WTC11 (cell line): ENCODE measurements at regions not wholly inside any gene's neighbourhood (a gene's known extent, or its start where the extent isn't known, plus 50 kb on each side); places are given as distances from the start of the nearest gene placed in this dataset.

Experiments used
- ATAC-seq: fragments of 200-7000 bp; cut with Tn5 transposase; 2 replicates; pipeline ENCODE4 v1.10.0; 2021; ENCODE audit warnings: mild to moderate bottlenecking, moderate library complexity
- CTCF ChIA-PET: fragments of 300-600 bp; sonication (Branson Sonifier 250); formaldehyde crosslinking; loops from one replicate; lab custom pipeline; 2021; ENCODE audit warnings: antibody characterized with exemption; lab: Charles Lee
- POLR2A ChIA-PET: fragments of 350-600 bp; sonication (Branson Sonifier 250); formaldehyde crosslinking; loops from one replicate; lab custom pipeline; 2021; ENCODE audit warnings: antibody characterized with exemption; lab: Charles Lee
- DNase-seq: peaks from one replicate; pipeline ENCODE4 v3.0.0; 2021; ENCODE audit warnings: low spot score
- H3K27ac Mint-ChIP-seq: 2 replicates; pipeline ENCODE4 v1.8.0; 2021; ENCODE audit warnings: mixed read lengths
- H3K27me3 Mint-ChIP-seq: 2 replicates; pipeline ENCODE4 v1.8.0; 2021; ENCODE audit warnings: low read depth, mild to moderate bottlenecking, moderate library complexity, mixed read lengths
- H3K36me3 Mint-ChIP-seq: 2 replicates; pipeline ENCODE4 v1.8.0; 2021; ENCODE audit warnings: mixed read lengths
- H3K4me1 Mint-ChIP-seq: 2 replicates; pipeline ENCODE4 v1.8.0; 2022; ENCODE audit warnings: mixed read lengths
- H3K4me3 Mint-ChIP-seq: 2 replicates; pipeline ENCODE4 v1.8.0; 2021; ENCODE audit warnings: mild to moderate bottlenecking, moderate library complexity, mixed read lengths
- H3K9me3 Mint-ChIP-seq: 2 replicates; pipeline ENCODE4 v1.8.0; 2021; ENCODE audit warnings: mixed read lengths
- ATF1 ChIP-seq: sonication (generic); formaldehyde crosslinking; IDR thresholded peaks from 2 replicates; pipeline ENCODE4 v1.8.1; 2023; ENCODE audit warnings: mild to moderate bottlenecking, moderate library complexity, missing genetic modification reagents
- ELF4 ChIP-seq: sonication (generic); formaldehyde crosslinking; IDR thresholded peaks from 2 replicates; pipeline ENCODE4 v1.8.1; 2022; ENCODE audit warnings: low read depth, mild to moderate bottlenecking, moderate library complexity, missing genetic modification reagents
- ESRRA ChIP-seq: sonication (generic); formaldehyde crosslinking; IDR thresholded peaks from 2 replicates; pipeline ENCODE4 v1.8.1; 2022; ENCODE audit warnings: mild to moderate bottlenecking, missing genetic modification reagents, borderline replicate concordance
- JAZF1 ChIP-seq: fragments of 250-450 bp; sonication (Bioruptor Pico); IDR thresholded peaks from 2 replicates; pipeline ENCODE4 v1.9.0; 2021; ENCODE audit warnings: moderate library complexity, mild to moderate bottlenecking, inconsistent platforms
- JUN ChIP-seq: sonication (generic); formaldehyde crosslinking; IDR thresholded peaks from 2 replicates; pipeline ENCODE4 v1.8.0; 2023; ENCODE audit warnings: mild to moderate bottlenecking, missing genetic modification reagents
- KAT7 ChIP-seq: sonication (generic); formaldehyde crosslinking; IDR thresholded peaks from 2 replicates; pipeline ENCODE4 v1.8.1; 2023; ENCODE audit warnings: missing genetic modification reagents, mild to moderate bottlenecking, borderline replicate concordance
- NFATC4 ChIP-seq: fragments of 250-450 bp; sonication (Bioruptor Pico); IDR thresholded peaks from 2 replicates; pipeline ENCODE4 v1.9.0; 2021; ENCODE audit warnings: mild to moderate bottlenecking
- NFE2L1 ChIP-seq: sonication (generic); formaldehyde crosslinking; IDR thresholded peaks from 2 replicates; pipeline ENCODE4 v1.8.1; 2023; ENCODE audit warnings: missing genetic modification reagents
- ZNF121 ChIP-seq: sonication (generic); formaldehyde crosslinking; IDR thresholded peaks from 2 replicates; pipeline ENCODE4 v1.8.0; 2023; ENCODE audit warnings: missing genetic modification reagents
- ZNF263 ChIP-seq: sonication (generic); formaldehyde crosslinking; IDR thresholded peaks from 2 replicates; pipeline ENCODE4 v1.8.1; 2022; ENCODE audit warnings: low read depth, mild to moderate bottlenecking, moderate library complexity, missing genetic modification reagents
- TF ChIP-seq, protein P1 (sequence below): sonication (generic); formaldehyde crosslinking; IDR thresholded peaks from 2 replicates; pipeline ENCODE4 v1.8.1; 2022; ENCODE audit warnings: missing genetic modification reagents, borderline replicate concordance
- TF ChIP-seq, protein P2 (sequence below): fragments of 250-450 bp; sonication (Bioruptor Pico); IDR thresholded peaks from 2 replicates; pipeline ENCODE4 v1.9.0; 2021; ENCODE audit warnings: mild to moderate bottlenecking
- TF ChIP-seq, protein P3 (sequence below): sonication (generic); formaldehyde crosslinking; IDR thresholded peaks from 2 replicates; pipeline ENCODE4 v1.8.0; 2023; ENCODE audit warnings: missing genetic modification reagents
- TF ChIP-seq, protein P4 (sequence below): sonication (generic); formaldehyde crosslinking; IDR thresholded peaks from 2 replicates; pipeline ENCODE4 v1.8.0; 2023; ENCODE audit warnings: mild to moderate bottlenecking, missing genetic modification reagents
- TF ChIP-seq, protein P5 (sequence below): sonication (generic); formaldehyde crosslinking; IDR thresholded peaks from 2 replicates; pipeline ENCODE4 v1.8.0; 2022; ENCODE audit warnings: mild to moderate bottlenecking, missing genetic modification reagents
- TF ChIP-seq, protein P6 (sequence below): fragments of 250-450 bp; sonication (Bioruptor Pico); IDR thresholded peaks from 2 replicates; pipeline ENCODE4 v1.9.0; 2021; ENCODE audit warnings: moderate library complexity, mild to moderate bottlenecking, inconsistent platforms, borderline replicate concordance
- TF ChIP-seq, protein P7 (sequence below): sonication (generic); formaldehyde crosslinking; IDR thresholded peaks from 2 replicates; pipeline ENCODE4 v1.8.1; 2023; ENCODE audit warnings: mild to moderate bottlenecking, missing genetic modification reagents, moderate library complexity

DNA sequence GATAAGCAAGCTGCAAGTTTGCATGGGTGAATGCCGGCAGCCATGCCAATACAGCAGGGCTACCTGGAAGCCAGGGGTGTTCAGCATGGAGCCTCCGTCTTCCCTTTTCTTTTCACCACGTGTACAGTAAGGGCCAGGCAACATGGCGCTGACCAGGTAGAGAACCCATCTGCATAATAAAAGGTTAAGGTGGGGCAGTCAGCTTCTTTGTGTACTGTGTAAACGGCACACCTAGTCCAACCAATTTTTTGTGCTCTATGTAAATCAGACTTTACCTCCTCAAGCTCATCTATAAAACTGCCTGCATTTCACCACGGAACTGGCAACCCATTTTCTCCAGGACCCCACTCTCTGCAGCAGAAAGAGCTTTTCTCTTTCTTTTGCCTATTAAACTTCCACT, 286.8 kb upstream of the VCX3A start (continued):
- TF ChIP-seq, protein P1, sequence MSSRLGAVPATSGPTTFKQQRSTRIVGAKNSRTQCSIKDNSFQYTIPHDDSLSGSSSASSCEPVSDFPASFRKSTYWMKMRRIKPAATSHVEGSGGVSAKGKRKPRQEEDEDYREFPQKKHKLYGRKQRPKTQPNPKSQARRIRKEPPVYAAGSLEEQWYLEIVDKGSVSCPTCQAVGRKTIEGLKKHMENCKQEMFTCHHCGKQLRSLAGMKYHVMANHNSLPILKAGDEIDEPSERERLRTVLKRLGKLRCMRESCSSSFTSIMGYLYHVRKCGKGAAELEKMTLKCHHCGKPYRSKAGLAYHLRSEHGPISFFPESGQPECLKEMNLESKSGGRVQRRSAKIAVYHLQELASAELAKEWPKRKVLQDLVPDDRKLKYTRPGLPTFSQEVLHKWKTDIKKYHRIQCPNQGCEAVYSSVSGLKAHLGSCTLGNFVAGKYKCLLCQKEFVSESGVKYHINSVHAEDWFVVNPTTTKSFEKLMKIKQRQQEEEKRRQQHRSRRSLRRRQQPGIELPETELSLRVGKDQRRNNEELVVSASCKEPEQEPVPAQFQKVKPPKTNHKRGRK (CRISPR knock-in tag) = no peak
- no peak for TF ChIP-seq NFATC4 (CRISPR knock-in tag)

DNA sequence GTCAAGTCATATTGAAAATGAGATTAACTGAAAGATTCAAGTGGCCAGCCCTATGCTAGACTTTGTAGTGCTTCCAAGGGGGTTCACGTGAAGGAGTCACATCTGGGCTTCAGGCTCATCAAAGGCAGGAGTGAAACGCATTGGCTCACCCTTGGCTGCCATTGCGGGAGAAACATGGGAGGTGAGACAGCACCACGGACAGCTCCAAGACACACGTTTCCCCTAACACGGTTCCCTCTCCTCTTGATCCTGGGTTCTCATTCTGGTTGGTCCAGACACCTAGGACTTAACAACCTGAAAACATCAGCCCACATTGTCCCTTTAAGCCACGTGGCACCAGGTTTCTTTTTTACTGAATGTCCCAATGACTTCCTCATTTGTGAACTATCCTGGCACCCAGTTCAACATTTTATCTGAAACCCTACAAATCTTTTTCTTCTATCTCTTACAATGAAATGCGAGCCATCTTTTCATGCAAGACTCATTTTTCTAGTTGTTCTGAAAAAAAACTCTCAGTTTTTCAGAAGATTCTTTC, 279.0 kb upstream of the VCX3A start:
- Mint-ChIP-seq H3K4me1 (peaks cover 4% of the 10 kb centered on the region; the same call in 1 of the 2 replicates), H3K27ac (no peak overlapping the region), H3K27me3 (no peaks in the 10 kb centered on the region), H3K36me3 (no peaks in the 10 kb centered on the region), H3K9me3 (no peaks in the 10 kb centered on the region), H3K4me3 (no peak overlapping the region)
- POLR2A ChIA-PET = no interaction called here
- DNase-seq (peak; percentile 27), ATAC-seq (peak; percentile 67)
- CTCF ChIA-PET = no interaction called here
- TF ChIP-seq ZNF121 (CRISPR knock-in tag) (no peak), KAT7 (CRISPR knock-in tag) (no peak), ESRRA (CRISPR knock-in tag) (no peak), ZNF263 (CRISPR knock-in tag) (no peak), NFE2L1 (no peak), ELF4 (no peak), ATF1 (CRISPR knock-in tag) (no peak), JUN (CRISPR knock-in tag) (no peak), JAZF1 (CRISPR knock-in tag) (no peak)
- TF ChIP-seq, protein P2, sequence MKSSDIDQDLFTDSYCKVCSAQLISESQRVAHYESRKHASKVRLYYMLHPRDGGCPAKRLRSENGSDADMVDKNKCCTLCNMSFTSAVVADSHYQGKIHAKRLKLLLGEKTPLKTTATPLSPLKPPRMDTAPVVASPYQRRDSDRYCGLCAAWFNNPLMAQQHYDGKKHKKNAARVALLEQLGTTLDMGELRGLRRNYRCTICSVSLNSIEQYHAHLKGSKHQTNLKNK = no peak
- TF ChIP-seq, protein P3, sequence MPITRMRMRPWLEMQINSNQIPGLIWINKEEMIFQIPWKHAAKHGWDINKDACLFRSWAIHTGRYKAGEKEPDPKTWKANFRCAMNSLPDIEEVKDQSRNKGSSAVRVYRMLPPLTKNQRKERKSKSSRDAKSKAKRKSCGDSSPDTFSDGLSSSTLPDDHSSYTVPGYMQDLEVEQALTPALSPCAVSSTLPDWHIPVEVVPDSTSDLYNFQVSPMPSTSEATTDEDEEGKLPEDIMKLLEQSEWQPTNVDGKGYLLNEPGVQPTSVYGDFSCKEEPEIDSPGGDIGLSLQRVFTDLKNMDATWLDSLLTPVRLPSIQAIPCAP = no peak
- TF ChIP-seq, protein P4, sequence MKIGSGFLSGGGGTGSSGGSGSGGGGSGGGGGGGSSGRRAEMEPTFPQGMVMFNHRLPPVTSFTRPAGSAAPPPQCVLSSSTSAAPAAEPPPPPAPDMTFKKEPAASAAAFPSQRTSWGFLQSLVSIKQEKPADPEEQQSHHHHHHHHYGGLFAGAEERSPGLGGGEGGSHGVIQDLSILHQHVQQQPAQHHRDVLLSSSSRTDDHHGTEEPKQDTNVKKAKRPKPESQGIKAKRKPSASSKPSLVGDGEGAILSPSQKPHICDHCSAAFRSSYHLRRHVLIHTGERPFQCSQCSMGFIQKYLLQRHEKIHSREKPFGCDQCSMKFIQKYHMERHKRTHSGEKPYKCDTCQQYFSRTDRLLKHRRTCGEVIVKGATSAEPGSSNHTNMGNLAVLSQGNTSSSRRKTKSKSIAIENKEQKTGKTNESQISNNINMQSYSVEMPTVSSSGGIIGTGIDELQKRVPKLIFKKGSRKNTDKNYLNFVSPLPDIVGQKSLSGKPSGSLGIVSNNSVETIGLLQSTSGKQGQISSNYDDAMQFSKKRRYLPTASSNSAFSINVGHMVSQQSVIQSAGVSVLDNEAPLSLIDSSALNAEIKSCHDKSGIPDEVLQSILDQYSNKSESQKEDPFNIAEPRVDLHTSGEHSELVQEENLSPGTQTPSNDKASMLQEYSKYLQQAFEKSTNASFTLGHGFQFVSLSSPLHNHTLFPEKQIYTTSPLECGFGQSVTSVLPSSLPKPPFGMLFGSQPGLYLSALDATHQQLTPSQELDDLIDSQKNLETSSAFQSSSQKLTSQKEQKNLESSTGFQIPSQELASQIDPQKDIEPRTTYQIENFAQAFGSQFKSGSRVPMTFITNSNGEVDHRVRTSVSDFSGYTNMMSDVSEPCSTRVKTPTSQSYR (CRISPR knock-in tag) = no peak
- TF ChIP-seq, protein P5, sequence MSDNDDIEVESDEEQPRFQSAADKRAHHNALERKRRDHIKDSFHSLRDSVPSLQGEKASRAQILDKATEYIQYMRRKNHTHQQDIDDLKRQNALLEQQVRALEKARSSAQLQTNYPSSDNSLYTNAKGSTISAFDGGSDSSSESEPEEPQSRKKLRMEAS (CRISPR knock-in tag) = no peak
- TF ChIP-seq, protein P6, sequence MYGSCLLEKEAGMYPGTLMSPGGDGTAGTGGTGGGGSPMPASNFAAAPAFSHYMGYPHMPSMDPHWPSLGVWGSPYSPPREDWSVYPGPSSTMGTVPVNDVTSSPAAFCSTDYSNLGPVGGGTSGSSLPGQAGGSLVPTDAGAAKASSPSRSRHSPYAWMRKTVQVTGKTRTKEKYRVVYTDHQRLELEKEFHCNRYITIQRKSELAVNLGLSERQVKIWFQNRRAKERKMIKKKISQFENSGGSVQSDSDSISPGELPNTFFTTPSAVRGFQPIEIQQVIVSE = no peak
- TF ChIP-seq, protein P7, sequence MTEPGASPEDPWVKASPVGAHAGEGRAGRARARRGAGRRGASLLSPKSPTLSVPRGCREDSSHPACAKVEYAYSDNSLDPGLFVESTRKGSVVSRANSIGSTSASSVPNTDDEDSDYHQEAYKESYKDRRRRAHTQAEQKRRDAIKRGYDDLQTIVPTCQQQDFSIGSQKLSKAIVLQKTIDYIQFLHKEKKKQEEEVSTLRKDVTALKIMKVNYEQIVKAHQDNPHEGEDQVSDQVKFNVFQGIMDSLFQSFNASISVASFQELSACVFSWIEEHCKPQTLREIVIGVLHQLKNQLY = no peak
- TF ChIP-seq, protein P1 (CRISPR knock-in tag) = no peak
